ENCODE measurements at regions not wholly inside any gene's neighbourhood (a gene's known extent, or its start where the extent isn't known, plus 50 kb on each side); places are given as distances from the start of the nearest gene placed in this dataset.
"Not testable (repeated sequence)": the region's sequence is repeated elsewhere in the genome, so short reads cannot be mapped to it uniquely, and the experiment has no call there.

- in situ Hi-C loops (cut with MboI; ENCODE audit: low sequenced_read_pairs): no loop called here
Observed at GRCh38 chr12:131287015-131287937, 333.6 kb downstream of the ADGRD1 start.

GRCh38 chr12:131287938-131288764 lies 334.4 kb downstream of the ADGRD1 start:
- in situ Hi-C loops (cut with MboI; ENCODE audit: low sequenced_read_pairs): no loop called here

- in situ Hi-C loops (cut with MboI; ENCODE audit: low sequenced_read_pairs): not testable (repeated sequence)
Observed at GRCh38 chr12:131288765-131289695, 335.3 kb downstream of the ADGRD1 start.

GRCh38 chr12:131289807-131290206 lies 336.1 kb downstream of the ADGRD1 start:
- in situ Hi-C loops (cut with MboI; ENCODE audit: low sequenced_read_pairs): not testable (repeated sequence)

GRCh38 chr12:131290255-131290959 lies 336.7 kb downstream of the ADGRD1 start:
- in situ Hi-C loops (cut with MboI; ENCODE audit: low sequenced_read_pairs): no loop called here

GRCh38 chr12:131293071-131294015 lies 339.6 kb downstream of the ADGRD1 start:
- in situ Hi-C loops (cut with MboI; ENCODE audit: low sequenced_read_pairs): not testable (repeated sequence)

GRCh38 chr12:131294716-131295115 lies 341.0 kb downstream of the ADGRD1 start:
- in situ Hi-C loops (cut with MboI; ENCODE audit: low sequenced_read_pairs): not testable (repeated sequence)

- in situ Hi-C loops (cut with MboI; ENCODE audit: low sequenced_read_pairs): not testable (repeated sequence)
Observed at GRCh38 chr12:131295117-131295516, 341.4 kb downstream of the ADGRD1 start.

GRCh38 chr12:131295559-131295958 lies 341.9 kb downstream of the ADGRD1 start:
- in situ Hi-C loops (cut with MboI; ENCODE audit: low sequenced_read_pairs): not testable (repeated sequence)

- in situ Hi-C loops (cut with MboI; ENCODE audit: low sequenced_read_pairs): not testable (repeated sequence)
Observed at GRCh38 chr12:131296136-131296535, 342.4 kb downstream of the ADGRD1 start.

- in situ Hi-C loops (cut with MboI; ENCODE audit: low sequenced_read_pairs): not testable (repeated sequence)
Observed at GRCh38 chr12:131296651-131297050, 342.9 kb downstream of the ADGRD1 start.

- in situ Hi-C loops (cut with MboI; ENCODE audit: low sequenced_read_pairs): not testable (repeated sequence)
Observed at GRCh38 chr12:131298526-131299369, 345.0 kb downstream of the ADGRD1 start.

- in situ Hi-C loops (cut with MboI; ENCODE audit: low sequenced_read_pairs): not testable (repeated sequence)
Observed at GRCh38 chr12:131299370-131299701, 345.6 kb downstream of the ADGRD1 start.

- in situ Hi-C loops (cut with MboI; ENCODE audit: low sequenced_read_pairs): not testable (repeated sequence)
Observed at GRCh38 chr12:131303576-131303975, 349.9 kb downstream of the ADGRD1 start.

GRCh38 chr12:131304642-131305041 lies 350.9 kb downstream of the ADGRD1 start:
- in situ Hi-C loops (cut with MboI; ENCODE audit: low sequenced_read_pairs): not testable (repeated sequence)

- in situ Hi-C loops (cut with MboI; ENCODE audit: low sequenced_read_pairs): no loop called here
Observed at GRCh38 chr12:131309700-131310099, 356.0 kb downstream of the ADGRD1 start.

- in situ Hi-C loops (cut with MboI; ENCODE audit: low sequenced_read_pairs): not testable (repeated sequence)
Observed at GRCh38 chr12:131310227-131310969, 356.7 kb downstream of the ADGRD1 start.

All from HL-60/S4 treated with phorbol 12-myristate 13-acetate at 8.2 ng/mL for 4 days and 3 days (cell line).